Gastroesophageal sphincter (tissue), 4 donors: ENCODE measurements at regions not wholly inside any gene's neighbourhood (a gene's known extent, or its start where the extent isn't known, plus 50 kb on each side); places are given as distances from the start of the nearest gene placed in this dataset.

Experiments
- ATAC-seq: fragments of 150-250 bp; one replicate; pipeline ENCODE4 v1.9.1; 2016; ENCODE audit warnings: mild to moderate bottlenecking, moderate library complexity
- H3K27ac ChIP-seq, 4 donors: fragments of 200-600 bp; sonication (generic) in 3 of 4; 1 replicate in 3 of 4; 2 replicates in 1 of 4; pipeline ENCODE4 v1.5.1; 2016 to 2019
- H3K27me3 ChIP-seq: fragments of 200-600 bp; sonication (generic); one replicate; pipeline ENCODE4 v1.5.1; 2019
- H3K36me3 ChIP-seq, 2 donors: fragments of 200-600 bp; sonication (generic); one replicate each; pipeline ENCODE4 v1.5.1; 2019; ENCODE audit warnings: control low read depth in 1 of 2
- H3K4me1 ChIP-seq, 3 donors: fragments of 200-600 bp; sonication (generic); 1 replicate in 2 of 3; 2 replicates in 1 of 3; pipeline ENCODE4 v1.5.1; 2016 to 2019; ENCODE audit warnings: control low read depth in 2 of 3
- H3K4me3 ChIP-seq, 2 donors: fragments of 200-600 bp; sonication (generic); one replicate each; pipeline ENCODE4 v1.5.1; 2019; ENCODE audit warnings: mild to moderate bottlenecking in 1 of 2, moderate library complexity in 1 of 2
- H3K9me3 ChIP-seq, 3 donors: fragments of 200-600 bp; sonication (generic); one replicate each; pipeline ENCODE4 v1.5.1; 2017 to 2019; ENCODE audit warnings: control low read depth in 2 of 3
- CTCF ChIP-seq, 4 experiments: fragments of 200-600 bp in 2 of 4; fragments of 450-650 bp in 2 of 4; sonication (generic) in 1 of 4; IDR thresholded peaks; one replicate each; pipeline ENCODE4 v1.5.1; 2017 to 2019; ENCODE audit warnings: antibody characterized with exemption in 4 of 4, mild to moderate bottlenecking in 2 of 4, moderate library complexity in 2 of 4
- EP300 ChIP-seq: sonication (generic); formaldehyde crosslinking; IDR thresholded peaks from one replicate; pipeline ENCODE4 v1.6.1; 2017; ENCODE audit warnings: antibody characterized with exemption, mild to moderate bottlenecking
- POLR2A ChIP-seq, 2 donors: fragments of 450-650 bp; IDR thresholded peaks; one replicate each; pipeline ENCODE4 v1.6.1; 2017; ENCODE audit warnings: antibody characterized with exemption in 2 of 2, mild to moderate bottlenecking in 2 of 2, moderate library complexity in 1 of 2
- POLR2AphosphoS5 ChIP-seq: sonication (generic); formaldehyde crosslinking; IDR thresholded peaks from one replicate; pipeline ENCODE4 v1.6.1; 2017; ENCODE audit warnings: antibody characterized with exemption
- WGBS, 2 donors: methylation state at CpG; one replicate each; pipeline ENCODE4 v1.1.5; 2018; ENCODE audit warnings: low coverage in 1 of 2; 5-methylcytosine and 5-hydroxymethylcytosine counted together

DNA sequence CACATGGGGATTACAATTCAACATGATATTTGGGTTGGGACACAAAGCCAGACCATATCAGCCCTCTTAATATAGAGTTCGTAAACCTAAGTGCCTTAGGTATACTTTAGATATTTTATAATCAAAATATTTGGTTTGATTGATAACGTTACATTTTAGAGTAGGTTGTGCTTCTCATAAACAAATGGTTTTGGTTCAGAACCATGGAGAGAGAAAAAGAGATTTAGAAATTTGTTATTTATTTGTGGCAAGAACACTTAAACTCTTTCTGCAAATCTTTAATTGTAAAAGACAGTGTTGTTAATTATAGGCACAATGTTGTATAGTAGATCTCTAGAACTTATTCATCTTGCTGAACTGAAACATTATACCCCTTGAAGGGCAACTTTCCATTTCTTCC is 298.8 kb downstream of the TENT4A start:
- TF ChIP-seq CTCF (IDR thresholded peaks at IDR 0.05): no peak
- no peak for TF ChIP-seq POLR2A (IDR thresholded peaks at IDR 0.05)
- no peak for TF ChIP-seq EP300
- TF ChIP-seq POLR2AphosphoS5: no peak
- no peaks in the 10 kb centered on the region for H3K9me3 ChIP-seq
- H3K4me3 ChIP-seq: no peak overlapping the region
- 71 to 75% methylated on average over 2 of the region's 2 CpGs for WGBS, 2 donors
- no peaks in the 10 kb centered on the region for H3K36me3 ChIP-seq
- H3K27me3 ChIP-seq: peaks cover 14% of the 10 kb centered on the region
- no peaks in the 10 kb centered on the region for H3K4me1 ChIP-seq
- H3K27ac ChIP-seq: no peak overlapping the region
- ATAC-seq: no peak

DNA sequence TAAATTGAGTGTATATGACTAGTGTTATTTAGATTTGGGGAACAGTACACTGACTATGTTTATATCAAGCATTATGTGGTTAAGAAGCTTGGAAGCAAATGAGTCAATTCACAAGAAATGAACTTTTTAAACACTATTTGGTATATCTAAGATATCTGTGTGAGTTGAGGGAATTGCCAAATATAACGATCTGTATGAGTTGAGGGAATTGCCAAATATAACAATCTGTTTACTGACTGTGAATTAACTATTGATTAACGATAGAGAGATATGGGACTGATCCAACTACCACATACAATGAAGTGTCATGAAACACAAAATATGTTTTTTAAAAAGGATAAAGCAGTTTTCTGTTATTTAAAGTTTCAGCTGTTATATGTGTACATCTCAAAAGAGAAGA is 301.4 kb downstream of the TENT4A start:
- no peak overlapping the region for H3K4me3 ChIP-seq
- 63 to 66% methylated on average over 2 of the region's 2 CpGs for WGBS, 2 donors

DNA sequence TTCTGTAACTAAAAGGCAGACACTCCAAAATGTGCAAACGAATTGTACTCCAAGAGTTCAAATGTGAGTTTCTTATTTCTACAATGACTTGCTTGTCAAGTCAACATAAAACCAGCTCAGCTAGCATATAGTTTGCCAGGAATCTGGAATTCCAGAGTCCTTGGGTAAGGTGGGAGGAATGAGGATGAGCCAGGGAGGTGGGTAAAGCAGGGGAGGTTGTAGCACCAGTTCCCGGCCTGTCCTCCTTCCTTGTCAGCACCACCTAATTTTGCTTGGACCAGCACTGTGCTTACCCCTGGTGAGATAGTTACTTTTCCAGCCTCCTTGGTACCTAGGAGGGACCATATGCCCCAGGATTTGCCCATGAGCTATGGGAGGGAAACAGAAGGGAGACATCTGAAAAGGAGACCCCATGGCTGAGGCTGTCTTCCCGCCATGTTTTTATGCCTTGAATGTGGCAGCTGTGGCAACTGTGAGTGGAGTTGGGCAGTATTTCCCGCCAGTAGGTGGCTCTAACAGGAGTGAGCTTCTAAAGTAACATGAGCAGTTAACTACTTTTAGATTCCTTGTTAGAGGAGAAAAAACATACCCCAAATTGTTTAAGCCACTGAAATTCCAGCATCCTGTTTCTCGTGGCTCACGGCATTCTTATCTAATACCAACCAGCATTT is 302.5 kb downstream of the TENT4A start:
- 71 to 75% methylated on average over 5 to 6 of the region's 6 CpGs for WGBS, 2 donors
- ATAC-seq: no peak
- Histone ChIP-seq H3K4me1 (no peaks in the 10 kb centered on the region), H3K27me3 (peaks cover 13% of the 10 kb centered on the region), H3K27ac (no peak overlapping the region), H3K36me3 (no peaks in the 10 kb centered on the region), H3K4me3 (no peak overlapping the region), H3K9me3 (peaks cover 0 to 4% (median 0%) of the 10 kb centered on the region in 3 donors)
- no peak for TF ChIP-seq EP300

More for the DNA sequence above, 301.4 kb downstream of the TENT4A start:
- peaks cover 13% of the 10 kb centered on the region for H3K27me3 ChIP-seq
- no peak for TF ChIP-seq CTCF (IDR thresholded peaks at IDR 0.05)
- no peak overlapping the region for H3K27ac ChIP-seq
- no peaks in the 10 kb centered on the region for H3K4me1 ChIP-seq
- H3K36me3 ChIP-seq: no peaks in the 10 kb centered on the region
- no peak for ATAC-seq
- H3K9me3 ChIP-seq: no peaks in the 10 kb centered on the region

- WGBS, 2 donors: 34 to 43% methylated on average over 8 to 10 of the region's 10 CpGs
- no peak overlapping the region for H3K27ac ChIP-seq
- no peaks in the 10 kb centered on the region for H3K4me1 ChIP-seq
- no peak for TF ChIP-seq POLR2A (IDR thresholded peaks at IDR 0.05)
- peaks cover 0 to 18% (median 0%) of the 10 kb centered on the region in 3 donors for H3K9me3 ChIP-seq
- no peak overlapping the region for H3K4me3 ChIP-seq
- H3K36me3 ChIP-seq: no peaks in the 10 kb centered on the region
- H3K27me3 ChIP-seq: peaks cover 7% of the 10 kb centered on the region
- ATAC-seq: no peak
These were observed 303.9 kb downstream of the TENT4A start for GRCh38 chr5:7016999-7017747.

GRCh38 chr5:7018198-7018597 is 305.0 kb downstream of the TENT4A start:
- no peak for TF ChIP-seq EP300
- no peak for TF ChIP-seq CTCF (IDR thresholded peaks at IDR 0.05)
- no peak for TF ChIP-seq POLR2A (IDR thresholded peaks at IDR 0.05)
- no peak for TF ChIP-seq POLR2AphosphoS5
- no peak for ATAC-seq
- Histone ChIP-seq H3K4me3 (no peak overlapping the region), H3K27me3 (peaks cover 3% of the 10 kb centered on the region), H3K9me3 (peaks cover 0 to 28% (median 0%) of the 10 kb centered on the region in 3 donors), H3K4me1 (no peaks in the 10 kb centered on the region), H3K27ac (no peak overlapping the region), H3K36me3 (no peaks in the 10 kb centered on the region)
- 60 to 61% methylated on average over 5 of the region's 5 CpGs for WGBS, 2 donors

DNA sequence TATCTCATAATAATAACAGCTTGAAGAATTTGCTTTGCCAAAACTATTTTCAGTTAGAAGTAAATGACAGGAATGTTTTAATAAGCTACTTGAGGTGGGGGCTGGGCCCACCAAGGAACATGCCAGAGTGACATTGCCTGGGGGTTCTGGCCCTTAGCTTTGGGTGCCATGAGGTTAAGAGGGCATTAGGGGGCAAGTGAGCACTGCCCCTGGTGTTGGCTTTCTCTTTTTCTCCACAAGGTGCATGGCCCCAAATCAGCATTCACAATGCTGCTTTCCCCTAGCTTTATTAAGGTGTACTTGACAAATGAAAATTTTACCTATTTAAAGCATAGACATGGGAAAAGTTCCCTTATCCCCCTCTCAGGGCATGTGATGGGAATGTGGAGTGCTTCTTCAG is 305.4 kb downstream of the TENT4A start:
- H3K36me3 ChIP-seq: no peaks in the 10 kb centered on the region
- no peak overlapping the region for H3K27ac ChIP-seq
- TF ChIP-seq POLR2AphosphoS5 (no peak), CTCF (IDR thresholded peaks at IDR 0.05) (no peak), EP300 (no peak), POLR2A (IDR thresholded peaks at IDR 0.05) (no peak)
- no peak overlapping the region for H3K4me3 ChIP-seq
- no peak for ATAC-seq
- H3K4me1 ChIP-seq: no peaks in the 10 kb centered on the region
- H3K9me3 ChIP-seq: peaks cover 0 to 32% (median 0%) of the 10 kb centered on the region in 3 donors
- H3K27me3 ChIP-seq: peaks cover 3% of the 10 kb centered on the region
